NCI-H2196 (cell line): ENCODE measurements at regions not wholly inside any gene's neighbourhood (a gene's known extent, or its start where the extent isn't known, plus 50 kb on each side); places are given as distances from the start of the nearest gene placed in this dataset.

ENCODE experiments used
- DNase-seq: peaks from one replicate; lab custom pipeline; 2025; ENCODE audit not compliant: unreplicated experiment; lab: John Stamatoyannopoulos, UW

- no peak for DNase-seq
These were observed 85.1 kb upstream of the USP47 start for GRCh38 chr11:11756718-11757117.

GRCh38 chr11:11755871-11756270 is 85.9 kb upstream of the USP47 start:
- no peak for DNase-seq

GRCh38 chr11:11752679-11753078 is 89.1 kb upstream of the USP47 start:
- no peak for DNase-seq

GRCh38 chr11:11750017-11750878 is 91.5 kb upstream of the USP47 start:
- DNase-seq, result no peak

- DNase-seq, result no peak
These were observed 92.9 kb upstream of the USP47 start for GRCh38 chr11:11748706-11749365.

GRCh38 chr11:11747570-11747969 is 94.2 kb upstream of the USP47 start:
- DNase-seq, result no peak

- DNase-seq, result no peak
These were observed 95.3 kb upstream of the USP47 start for GRCh38 chr11:11746449-11746848.

- DNase-seq, result no peak
These were observed 98.6 kb upstream of the USP47 start for GRCh38 chr11:11743216-11743615.

GRCh38 chr11:11742486-11742885 is 99.3 kb upstream of the USP47 start:
- DNase-seq, result no peak

- DNase-seq, result no peak
These were observed 100.9 kb upstream of the USP47 start for GRCh38 chr11:11740836-11741235.

- no peak for DNase-seq
These were observed 101.6 kb upstream of the USP47 start for GRCh38 chr11:11740073-11740702.

- no peak for DNase-seq
These were observed 103.4 kb upstream of the USP47 start for GRCh38 chr11:11738370-11738769.

- DNase-seq, result no peak
These were observed 106.2 kb upstream of the USP47 start for GRCh38 chr11:11735586-11735985.

- DNase-seq, result no peak
These were observed 108.5 kb upstream of the USP47 start for GRCh38 chr11:11733246-11733747.

- no peak for DNase-seq
These were observed 109.7 kb upstream of the USP47 start for GRCh38 chr11:11732116-11732515.

GRCh38 chr11:11731311-11732083 is 109.7 kb upstream of the GALNT18 start:
- DNase-seq, result peak; percentile 55

GRCh38 chr11:11728386-11728785 is 106.6 kb upstream of the GALNT18 start:
- DNase-seq, result no peak

- DNase-seq, result no peak
These were observed 103.6 kb upstream of the GALNT18 start for GRCh38 chr11:11725438-11725837.

GRCh38 chr11:11724994-11725393 is 103.2 kb upstream of the GALNT18 start:
- DNase-seq, result no peak

GRCh38 chr11:11722861-11723260 is 101.1 kb upstream of the GALNT18 start:
- DNase-seq, result no peak

- DNase-seq, result no peak
These were observed 100.4 kb upstream of the GALNT18 start for GRCh38 chr11:11722246-11722645.
